Dendritic cell treated with granulocyte-macrophage colony-stimulating factor and Interleukin-4, amounts not matched to agents 40 ng/mL and 50 ng/mL, for 4 days (primary cell): ENCODE measurements at regions not wholly inside any gene's neighbourhood (a gene's known extent, or its start where the extent isn't known, plus 50 kb on each side); places are given as distances from the start of the nearest gene placed in this dataset.
"Not testable (repeated sequence)": the region's sequence is repeated elsewhere in the genome, so short reads cannot be mapped to it uniquely, and the experiment has no call there.

Source experiments
- H3K27ac Mint-ChIP-seq: one replicate; pipeline ENCODE4 v1.8.0; 2022; ENCODE audit warnings: mild to moderate bottlenecking, mixed read lengths
- H3K27me3 Mint-ChIP-seq: one replicate; pipeline ENCODE4 v1.8.0; 2022; ENCODE audit warnings: mild to moderate bottlenecking, mixed read lengths
- H3K36me3 Mint-ChIP-seq: one replicate; pipeline ENCODE4 v1.8.0; 2022; ENCODE audit warnings: low read depth, mixed read lengths
- H3K4me1 Mint-ChIP-seq: one replicate; pipeline ENCODE4 v1.8.0; 2022; ENCODE audit warnings: low read depth, mixed read lengths
- H3K4me3 Mint-ChIP-seq: one replicate; pipeline ENCODE4 v1.8.0; 2022; ENCODE audit warnings: mild to moderate bottlenecking, moderate library complexity, mixed read lengths
- H3K9me3 Mint-ChIP-seq: one replicate; pipeline ENCODE4 v1.8.0; 2022; ENCODE audit warnings: mixed read lengths
- intact Hi-C: fragments of 100-400 bp; cut with micrococcal nuclease; formaldehyde crosslinking; loops from one replicate; pipeline ENCODE4 v1.15.0; 2022

DNA sequence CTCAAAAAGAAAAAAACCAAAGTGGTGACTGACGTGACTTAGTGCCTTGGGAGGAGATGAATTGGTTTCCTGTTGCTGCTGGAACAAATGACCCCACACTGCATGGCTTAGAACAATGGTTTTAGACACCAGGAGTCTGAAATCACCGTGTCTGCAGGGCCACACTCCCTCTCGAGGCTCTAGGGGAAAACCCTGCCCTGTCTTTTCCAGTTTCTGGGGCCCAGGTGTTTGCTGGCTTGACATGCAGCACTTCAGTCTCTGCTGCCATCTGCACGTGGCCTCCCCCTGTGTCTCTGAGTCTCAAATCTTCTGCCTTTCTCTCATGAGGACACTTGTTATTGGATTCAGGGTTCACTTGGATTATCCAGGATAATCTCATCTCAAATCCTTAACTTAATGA is 323.8 kb upstream of the TNRC6C start:
- Mint-ChIP-seq H3K9me3 (no peaks in the 10 kb centered on the region), H3K4me1 (peaks cover 1% of the 10 kb centered on the region), H3K4me3 (no peak overlapping the region), H3K36me3 (no peaks in the 10 kb centered on the region), H3K27ac (no peak overlapping the region), H3K27me3 (peaks cover 14% of the 10 kb centered on the region)
- intact Hi-C loops, result no loop called here

DNA sequence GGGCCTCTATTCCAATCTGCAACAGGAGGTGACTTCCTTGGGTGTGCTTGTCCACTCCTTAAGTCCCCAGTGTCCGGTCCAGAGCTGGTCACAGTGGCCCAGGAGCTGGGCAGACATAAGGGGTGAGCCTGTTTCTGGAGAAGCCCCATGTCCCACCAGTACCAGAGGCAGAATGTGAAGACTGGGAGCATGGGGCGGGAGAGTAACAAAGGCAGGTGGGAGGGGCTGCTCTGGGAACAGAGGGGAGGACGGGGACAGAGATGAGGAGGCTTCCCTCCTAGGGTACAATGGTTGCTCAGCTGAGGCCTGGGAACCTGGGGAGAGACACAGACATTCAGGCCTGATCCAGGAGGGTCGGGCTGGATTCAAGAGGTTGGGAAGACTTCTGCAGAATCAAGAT is 323.3 kb upstream of the TNRC6C start:
- Mint-ChIP-seq H3K4me3 (no peak overlapping the region), H3K9me3 (no peaks in the 10 kb centered on the region), H3K27ac (no peak overlapping the region), H3K36me3 (no peaks in the 10 kb centered on the region), H3K4me1 (peaks cover 5% of the 10 kb centered on the region), H3K27me3 (peaks cover 18% of the 10 kb centered on the region)
- intact Hi-C loops, result no loop called here

DNA sequence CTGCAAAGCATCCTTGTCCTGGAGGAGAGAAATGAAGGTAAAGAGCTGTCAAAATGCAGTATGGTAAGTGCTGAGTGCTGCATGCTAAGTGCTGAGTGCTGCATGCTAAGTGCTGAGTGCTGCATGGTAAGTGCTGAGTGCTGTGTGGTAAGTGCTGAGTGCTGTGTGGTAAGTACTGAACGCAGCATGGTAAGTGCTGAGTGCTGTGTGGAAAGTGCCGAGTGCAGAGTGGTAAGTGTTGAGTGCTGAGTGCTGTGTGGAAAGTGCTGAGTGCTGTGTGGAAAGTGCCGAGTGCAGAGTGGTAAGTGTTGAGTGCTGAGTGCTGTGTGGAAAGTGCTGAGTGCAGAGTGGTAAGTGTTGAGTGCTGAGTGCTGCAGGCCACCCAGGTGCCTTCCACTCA is 322.7 kb upstream of the TNRC6C start:
- H3K9me3 Mint-ChIP-seq, H3K4me1 Mint-ChIP-seq, H3K4me3 Mint-ChIP-seq, intact Hi-C loops, H3K27ac Mint-ChIP-seq, H3K36me3 Mint-ChIP-seq: not testable (repeated sequence)
- H3K27me3 Mint-ChIP-seq, result peaks cover 19% of the 10 kb centered on the region

DNA sequence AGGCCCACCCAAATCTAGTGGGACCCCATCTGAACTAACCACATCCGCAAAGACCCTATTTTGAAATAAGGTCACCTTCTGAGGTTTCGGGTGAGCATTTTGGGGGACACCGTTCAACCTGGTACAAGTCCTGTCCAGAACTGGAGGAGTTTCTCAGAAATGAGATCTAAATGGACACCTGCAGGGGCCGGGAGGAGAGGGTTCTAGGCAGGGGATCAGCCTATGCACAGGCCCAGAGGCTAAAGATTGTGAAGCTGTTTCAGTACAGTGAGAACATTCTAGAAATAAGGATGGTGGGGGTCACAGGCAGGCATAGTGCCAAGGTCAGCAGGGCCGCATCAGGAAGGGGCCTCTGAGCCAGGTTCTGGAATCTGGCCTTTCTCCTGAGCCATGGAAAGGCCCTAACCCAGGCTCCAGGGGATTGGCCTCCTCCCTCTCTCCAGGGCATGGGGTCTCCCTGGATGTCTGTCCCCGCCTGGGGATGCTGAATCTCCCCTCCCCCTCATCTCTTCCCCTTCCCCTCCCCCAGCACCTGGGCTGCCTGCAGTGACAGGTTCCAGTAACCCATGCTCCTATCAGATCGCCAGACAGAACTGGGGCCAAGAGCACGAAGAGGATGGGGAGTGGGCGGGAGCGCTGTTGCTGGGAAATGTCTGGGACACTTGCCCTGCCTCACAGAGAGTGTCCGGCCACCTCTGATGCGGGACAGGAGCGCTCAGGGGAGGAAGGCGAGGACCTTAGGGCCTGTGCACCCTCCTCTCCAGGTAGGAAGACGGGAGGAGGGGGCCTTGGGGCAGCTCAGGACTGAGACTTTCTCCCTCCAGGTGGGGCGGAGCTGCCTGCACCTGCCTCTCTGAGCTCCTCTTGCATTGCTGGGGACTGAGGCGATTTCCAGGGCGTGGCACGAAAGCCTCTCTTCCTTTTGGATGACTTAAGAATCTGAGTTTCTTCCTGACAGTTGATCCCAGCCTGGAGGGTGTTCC is 321.4 kb upstream of the TNRC6C start:
- no peaks in the 10 kb centered on the region for H3K36me3 Mint-ChIP-seq
- H3K27me3 Mint-ChIP-seq, result peaks cover 21% of the 10 kb centered on the region
- no peak overlapping the region for H3K4me3 Mint-ChIP-seq
- intact Hi-C loops, result no loop called here
- peaks cover 5% of the 10 kb centered on the region for H3K4me1 Mint-ChIP-seq
- no peaks in the 10 kb centered on the region for H3K9me3 Mint-ChIP-seq
- no peak overlapping the region for H3K27ac Mint-ChIP-seq

DNA sequence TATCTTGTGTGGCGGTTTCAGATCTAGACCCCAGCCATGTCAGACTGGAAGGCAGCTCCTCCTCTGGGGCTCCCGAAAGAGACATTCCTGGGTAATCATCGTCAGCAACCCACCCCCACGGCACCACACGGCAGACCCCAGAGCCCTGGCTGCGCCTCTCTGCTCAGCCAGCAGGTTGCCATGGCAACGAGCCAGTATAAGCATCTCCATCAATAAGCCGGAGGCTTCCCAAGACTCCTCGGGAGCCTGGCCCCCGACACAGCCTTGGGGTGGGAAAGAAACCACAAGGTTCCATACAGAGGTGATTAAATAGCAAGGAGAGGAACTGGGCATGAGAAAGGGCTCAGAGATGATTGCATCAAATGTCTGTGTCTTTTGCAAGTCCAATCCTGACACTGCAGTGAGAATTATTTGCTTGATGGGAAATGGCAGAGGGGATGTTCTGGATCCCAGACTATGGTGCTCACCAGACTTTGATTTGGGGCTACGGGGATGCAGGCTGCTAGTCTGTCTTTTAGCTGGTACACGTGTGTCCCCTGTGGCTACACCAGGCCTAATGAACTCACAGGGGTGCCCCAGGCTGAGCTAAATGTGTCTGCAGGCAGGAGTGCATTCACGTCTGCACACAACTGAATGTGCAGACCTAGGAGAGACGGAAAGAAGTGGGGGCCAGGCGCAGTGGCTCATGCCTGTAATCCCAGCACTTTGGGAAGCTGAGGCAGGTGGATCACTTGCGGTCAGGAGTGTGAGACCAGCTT is 320.5 kb upstream of the TNRC6C start:
- H3K27ac Mint-ChIP-seq, result no peak overlapping the region
- H3K9me3 Mint-ChIP-seq, result no peaks in the 10 kb centered on the region
- peaks cover 21% of the 10 kb centered on the region for H3K27me3 Mint-ChIP-seq
- H3K36me3 Mint-ChIP-seq, result no peaks in the 10 kb centered on the region
- no peak overlapping the region for H3K4me3 Mint-ChIP-seq
- intact Hi-C loops, result no loop called here
- H3K4me1 Mint-ChIP-seq, result peaks cover 5% of the 10 kb centered on the region

DNA sequence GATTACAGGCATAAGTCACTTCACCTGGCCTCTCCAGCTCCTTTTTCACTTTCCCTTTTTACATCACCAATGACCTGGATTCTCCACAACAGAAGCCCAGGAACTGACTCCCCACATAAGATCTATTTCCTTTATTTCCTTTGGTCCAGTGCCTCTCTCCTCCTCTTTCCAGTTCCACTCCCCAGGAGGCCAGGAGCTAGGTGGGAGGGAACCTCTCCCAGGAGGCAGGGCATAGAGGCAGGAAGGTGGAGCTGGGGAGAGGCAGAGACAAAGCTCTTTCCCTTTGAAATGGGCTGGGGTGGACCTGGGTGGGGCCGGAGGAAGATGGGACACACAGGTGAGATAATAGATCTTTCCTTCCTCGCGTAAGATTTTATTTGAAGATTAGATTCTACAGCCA is 318.3 kb upstream of the TNRC6C start:
- intact Hi-C loops, result no loop called here
- peaks cover 25% of the 10 kb centered on the region for H3K27me3 Mint-ChIP-seq
- H3K36me3 Mint-ChIP-seq, result no peaks in the 10 kb centered on the region
- H3K4me3 Mint-ChIP-seq, result no peak overlapping the region
- no peaks in the 10 kb centered on the region for H3K9me3 Mint-ChIP-seq
- peaks cover 5% of the 10 kb centered on the region for H3K4me1 Mint-ChIP-seq
- H3K27ac Mint-ChIP-seq, result no peak overlapping the region

DNA sequence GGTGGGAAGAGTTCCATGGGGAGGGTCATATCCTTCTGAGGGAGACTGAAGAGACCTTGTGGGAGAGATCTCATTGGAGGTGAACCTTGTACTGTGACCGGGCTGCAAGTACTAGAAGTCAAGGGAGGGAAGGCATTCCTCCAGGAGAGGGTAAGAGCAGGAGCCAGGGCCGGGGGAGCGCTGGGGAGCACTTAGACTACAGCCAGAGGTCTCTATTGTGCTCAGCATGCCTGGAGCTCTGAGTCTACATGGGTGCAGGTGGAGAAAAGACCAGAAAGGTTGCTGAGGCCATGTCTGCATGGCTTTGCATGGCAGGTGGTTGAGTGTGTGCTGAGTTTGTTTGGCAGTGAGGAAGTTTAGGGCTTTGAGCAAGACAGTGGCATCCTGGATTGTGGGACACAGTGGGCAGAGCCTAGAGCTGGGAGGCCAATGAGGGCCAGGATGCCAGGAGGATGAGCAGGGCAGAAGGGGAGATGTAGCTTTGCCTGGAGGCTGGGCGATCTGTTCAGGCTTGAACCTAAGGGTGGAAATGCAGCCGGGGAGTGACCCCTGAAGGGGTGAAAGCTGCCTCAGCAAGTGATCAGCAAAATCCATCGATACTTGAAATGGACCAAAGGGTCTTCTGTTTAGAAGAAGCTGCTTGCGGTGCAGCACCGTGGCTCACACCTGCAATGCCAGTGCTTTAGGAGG is 317.4 kb upstream of the TNRC6C start:
- H3K9me3 Mint-ChIP-seq, result no peaks in the 10 kb centered on the region
- peaks cover 30% of the 10 kb centered on the region for H3K27me3 Mint-ChIP-seq
- no peak overlapping the region for H3K4me3 Mint-ChIP-seq
- H3K36me3 Mint-ChIP-seq, result no peaks in the 10 kb centered on the region
- H3K27ac Mint-ChIP-seq, result no peak overlapping the region
- H3K4me1 Mint-ChIP-seq, result peaks cover 5% of the 10 kb centered on the region
- intact Hi-C loops, result no loop called here

DNA sequence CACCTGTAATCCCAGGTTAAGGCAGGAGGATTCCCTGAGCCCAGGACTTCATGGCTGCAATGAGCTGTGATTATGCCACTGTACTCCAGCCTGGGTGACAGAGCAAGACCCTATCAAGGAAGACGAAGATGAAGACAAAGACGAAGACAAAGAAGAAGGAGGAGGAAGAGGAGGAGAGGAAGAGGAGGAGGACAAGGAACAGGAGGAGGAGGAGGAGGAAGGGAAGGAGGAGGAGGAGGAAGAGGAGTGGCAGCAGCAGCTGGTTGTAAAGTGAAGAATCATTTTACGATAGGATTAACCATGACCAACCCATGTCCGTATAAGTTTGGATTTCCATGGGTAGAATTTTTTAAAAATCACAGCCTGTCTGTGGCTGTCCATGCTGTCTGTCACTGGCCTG is 316.8 kb upstream of the TNRC6C start:
- no peak overlapping the region for H3K27ac Mint-ChIP-seq
- no peak overlapping the region for H3K4me3 Mint-ChIP-seq
- H3K27me3 Mint-ChIP-seq, result peaks cover 33% of the 10 kb centered on the region
- intact Hi-C loops, result no loop called here
- no peaks in the 10 kb centered on the region for H3K9me3 Mint-ChIP-seq
- H3K36me3 Mint-ChIP-seq, result no peaks in the 10 kb centered on the region
- peaks cover 5% of the 10 kb centered on the region for H3K4me1 Mint-ChIP-seq

DNA sequence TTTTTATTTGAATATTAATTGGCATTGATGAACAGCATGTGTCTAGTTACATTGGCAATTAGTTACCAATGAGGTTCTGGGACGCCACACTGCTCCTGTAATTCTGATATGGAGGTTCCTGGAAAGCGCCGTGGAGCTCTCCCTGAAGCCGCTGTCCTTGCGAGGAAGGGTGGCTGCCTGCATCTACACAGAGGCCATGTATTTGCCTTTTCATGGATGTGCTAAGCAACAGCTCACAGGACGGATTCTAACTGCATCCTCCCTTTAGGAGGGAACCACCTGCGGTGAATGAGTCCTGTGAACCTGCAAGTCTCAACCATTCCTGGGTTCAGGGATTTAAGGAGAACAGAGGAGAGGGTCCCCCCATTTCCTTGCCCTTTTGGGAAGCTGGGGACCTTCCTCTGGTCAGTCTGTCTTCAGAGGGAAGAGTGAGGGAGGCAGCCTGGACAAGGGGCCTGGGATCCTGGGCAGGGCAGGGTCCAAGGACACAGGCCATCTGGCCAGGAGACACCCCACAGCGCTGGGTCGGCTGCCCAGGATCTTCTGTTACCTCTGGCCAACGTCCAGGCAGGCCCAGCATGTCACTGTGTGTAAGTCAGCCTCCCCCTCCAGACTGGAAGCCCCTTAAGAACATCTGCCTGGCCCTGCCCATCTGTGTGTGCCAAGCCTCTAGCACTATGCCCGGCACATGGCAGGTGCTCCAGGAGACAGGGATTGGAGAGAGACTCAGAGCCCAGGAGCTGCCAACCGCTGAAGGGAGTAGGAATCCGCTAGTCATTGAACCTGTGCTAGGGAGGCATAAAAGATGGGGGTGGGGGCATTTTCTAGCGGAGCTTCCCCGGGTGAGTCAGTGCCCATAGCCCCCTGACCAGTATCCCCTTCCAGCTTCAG is 314.1 kb upstream of the TNRC6C start:
- H3K9me3 Mint-ChIP-seq, result no peaks in the 10 kb centered on the region
- peaks cover 5% of the 10 kb centered on the region for H3K4me1 Mint-ChIP-seq
- H3K4me3 Mint-ChIP-seq, result no peak overlapping the region
- no peaks in the 10 kb centered on the region for H3K36me3 Mint-ChIP-seq
- H3K27me3 Mint-ChIP-seq, result peaks cover 28% of the 10 kb centered on the region
- intact Hi-C loops, result no loop called here
- H3K27ac Mint-ChIP-seq, result no peak overlapping the region

DNA sequence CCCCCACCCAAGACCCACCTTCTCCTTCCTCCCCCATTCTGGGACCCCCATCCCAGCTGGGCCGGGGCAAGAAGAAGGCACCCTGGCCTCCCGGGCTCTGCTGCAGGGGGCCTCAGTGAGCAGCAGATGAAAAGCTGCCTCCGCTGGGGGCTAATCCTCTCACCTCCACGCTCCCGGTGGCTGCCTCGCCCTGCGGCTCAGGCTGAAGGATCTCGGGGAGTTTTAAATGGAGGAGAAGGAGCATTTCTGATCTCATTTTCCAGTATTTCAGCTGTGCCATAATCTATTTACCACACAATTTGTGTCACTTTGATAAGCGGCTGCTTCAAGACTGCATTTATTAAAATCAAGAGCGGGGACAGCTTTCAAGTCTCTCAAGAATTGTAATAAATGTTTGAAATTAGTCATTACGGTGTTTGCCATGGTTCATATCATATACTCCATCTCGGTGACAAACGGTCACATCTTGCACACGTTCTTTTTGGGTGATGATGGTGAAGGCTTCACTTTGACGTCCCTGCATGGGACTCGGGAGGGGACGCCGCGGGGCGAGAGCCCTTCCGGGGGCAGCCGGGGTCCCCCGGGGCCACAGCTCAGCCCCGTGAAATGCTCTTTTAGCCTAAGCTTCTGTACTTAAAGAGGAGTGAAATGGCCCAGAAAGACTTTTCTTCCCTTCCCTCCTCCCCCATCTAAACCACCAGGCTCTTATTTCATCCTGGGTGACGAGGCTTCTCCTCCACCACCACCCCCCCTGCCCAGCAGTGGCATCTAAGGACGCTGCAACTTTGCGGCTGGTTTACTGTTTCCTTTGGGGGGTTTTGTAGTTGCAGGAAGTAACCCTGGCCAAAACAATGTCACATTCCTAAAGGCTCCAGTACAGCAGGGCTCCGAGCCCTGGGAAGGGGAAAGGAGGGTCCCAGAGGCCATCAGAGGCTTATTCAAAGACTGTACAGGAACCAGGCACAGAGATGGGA is 313.1 kb upstream of the TNRC6C start:
- Mint-ChIP-seq H3K4me3 (no peak overlapping the region), H3K9me3 (no peaks in the 10 kb centered on the region), H3K27ac (no peak overlapping the region), H3K4me1 (no peaks in the 10 kb centered on the region), H3K36me3 (no peaks in the 10 kb centered on the region), H3K27me3 (peaks cover 22% of the 10 kb centered on the region)
- intact Hi-C loops, result no loop called here

DNA sequence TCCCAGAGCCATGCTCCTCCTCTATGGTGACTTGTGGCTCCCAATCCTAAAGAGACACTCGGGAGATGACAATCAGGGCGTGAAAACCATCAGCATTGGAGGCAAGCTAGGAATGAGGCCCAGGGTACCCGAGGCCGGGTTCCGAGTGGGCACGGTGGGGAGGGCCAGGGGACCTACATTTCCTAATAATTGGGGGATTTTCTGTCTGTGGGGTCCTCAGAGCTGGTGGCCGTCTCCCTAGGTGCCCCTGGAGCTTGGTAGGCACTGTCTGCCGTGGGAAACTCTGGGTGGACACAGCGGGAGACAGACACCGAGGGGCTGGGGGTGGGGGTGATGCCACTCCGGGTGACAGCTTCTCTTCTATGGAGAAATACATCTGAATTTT is 312.5 kb upstream of the TNRC6C start:
- no peak overlapping the region for H3K27ac Mint-ChIP-seq
- no peaks in the 10 kb centered on the region for H3K4me1 Mint-ChIP-seq
- H3K36me3 Mint-ChIP-seq, result no peaks in the 10 kb centered on the region
- intact Hi-C loops, result no loop called here
- no peaks in the 10 kb centered on the region for H3K9me3 Mint-ChIP-seq
- H3K4me3 Mint-ChIP-seq, result no peak overlapping the region
- H3K27me3 Mint-ChIP-seq, result peaks cover 20% of the 10 kb centered on the region

DNA sequence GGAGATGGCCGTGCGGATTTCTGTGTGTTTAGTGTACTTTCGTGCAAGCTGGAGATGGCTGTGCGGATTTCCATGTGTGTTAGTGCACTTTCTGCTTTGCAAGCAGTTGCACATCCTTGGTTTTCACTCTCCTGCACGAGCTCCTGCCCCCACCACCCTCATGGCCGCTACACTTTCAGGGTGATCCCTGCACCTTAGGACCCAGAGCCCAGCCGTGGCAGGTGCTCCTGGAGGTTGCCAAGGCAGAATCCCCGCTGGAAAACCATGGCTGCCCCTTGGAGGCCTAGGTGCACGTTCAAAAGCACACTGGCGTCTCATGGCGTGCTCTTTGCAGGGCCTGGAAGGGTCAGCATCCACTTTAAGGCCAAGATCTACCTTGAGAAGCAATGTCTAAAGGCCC is 311.0 kb upstream of the TNRC6C start:
- no peak overlapping the region for H3K27ac Mint-ChIP-seq
- H3K4me3 Mint-ChIP-seq, result no peak overlapping the region
- H3K9me3 Mint-ChIP-seq, result no peaks in the 10 kb centered on the region
- H3K4me1 Mint-ChIP-seq, result no peaks in the 10 kb centered on the region
- peaks cover 16% of the 10 kb centered on the region for H3K27me3 Mint-ChIP-seq
- no peaks in the 10 kb centered on the region for H3K36me3 Mint-ChIP-seq
- intact Hi-C loops, result no loop called here
